Cardiac fibroblast (primary cell): ENCODE measurements at regions not wholly inside any gene's neighbourhood (a gene's known extent, or its start where the extent isn't known, plus 50 kb on each side); places are given as distances from the start of the nearest gene placed in this dataset.

Experiments
- DNase-seq, 2 donors: peaks; one replicate each; pipeline versions ENCODE4 v3.0.0 to v3.0.0-alpha.2; 2010; ENCODE audit warnings: low read depth in 2 of 2
- H3K4me3 ChIP-seq, 2 donors: replicated peaks in 1 of 2; 1 replicate in 1 of 2; 2 replicates in 1 of 2; pipeline ENCODE4 v1.5.1; 2011; ENCODE audit warnings: low read depth in 2 of 2, low read length in 2 of 2, mild to moderate bottlenecking in 2 of 2, moderate library complexity in 1 of 2
- CTCF ChIP-seq: IDR thresholded peaks from one replicate; pipeline ENCODE4 v1.5.1; 2011; ENCODE audit warnings: low read depth, mild to moderate bottlenecking, low read length, inconsistent platforms

- H3K4me3 ChIP-seq: no peak overlapping the region
- no peak for DNase-seq
- TF ChIP-seq CTCF: no peak
Measured at GRCh38 chr14:84610086-84610485, 919.9 kb upstream of the FLRT2 start.

GRCh38 chr14:84622357-84622756 lies 907.6 kb upstream of the FLRT2 start:
- H3K4me3 ChIP-seq: no peak overlapping the region
- no peak for TF ChIP-seq CTCF
- DNase-seq: peak in 1 of 2 donors; percentile 0

GRCh38 chr14:84643446-84643845 lies 886.5 kb upstream of the FLRT2 start:
- no peak for DNase-seq
- no peak for TF ChIP-seq CTCF
- H3K4me3 ChIP-seq: no peak overlapping the region

- DNase-seq: peak; percentile 8 to 14
- TF ChIP-seq CTCF: no peak
- H3K4me3 ChIP-seq: no peak overlapping the region
Measured at GRCh38 chr14:84646786-84647500, 883.0 kb upstream of the FLRT2 start.

- no peak for TF ChIP-seq CTCF
- H3K4me3 ChIP-seq: no peak overlapping the region
- DNase-seq: no peak
Measured at GRCh38 chr14:84655014-84655413, 874.9 kb upstream of the FLRT2 start.

GRCh38 chr14:84657911-84658310 lies 872.0 kb upstream of the FLRT2 start:
- DNase-seq: no peak
- no peak overlapping the region for H3K4me3 ChIP-seq
- TF ChIP-seq CTCF: no peak

GRCh38 chr14:84670796-84671195 lies 859.1 kb upstream of the FLRT2 start:
- no peak overlapping the region for H3K4me3 ChIP-seq
- no peak for TF ChIP-seq CTCF
- no peak for DNase-seq
